Mesendoderm (in vitro differentiated cells): ENCODE measurements at regions not wholly inside any gene's neighbourhood (a gene's known extent, or its start where the extent isn't known, plus 50 kb on each side); places are given as distances from the start of the nearest gene placed in this dataset.

ENCODE experiments used
- DNase-seq: peaks from one replicate; pipeline ENCODE4 v3.0.0; 2013
- H2AK5ac ChIP-seq: 2 replicates; pipeline ENCODE4 v1.6.1; 2013; ENCODE audit warnings: low read length, inconsistent platforms
- H2BK120ac ChIP-seq: 2 replicates; pipeline ENCODE4 v1.6.1; 2013; ENCODE audit warnings: low read depth, mild to moderate bottlenecking, low read length, moderate library complexity, mixed read lengths
- H2BK15ac ChIP-seq: replicated peaks from 2 replicates; pipeline ENCODE4 v1.6.1; 2013; ENCODE audit warnings: low read depth, mild to moderate bottlenecking, moderate library complexity
- H2BK5ac ChIP-seq: 2 replicates; pipeline ENCODE4 v1.6.1; 2013; ENCODE audit warnings: low read length, inconsistent platforms
- H3K18ac ChIP-seq: 2 replicates; pipeline ENCODE4 v1.6.1; 2013; ENCODE audit warnings: mild to moderate bottlenecking, low read length, mixed read lengths
- H3K23ac ChIP-seq: one replicate; pipeline ENCODE4 v1.6.1; 2013; ENCODE audit warnings: low read length
- H3K27ac ChIP-seq: 2 replicates; pipeline ENCODE4 v1.5.1; 2013; ENCODE audit warnings: low read depth, mild to moderate bottlenecking, inconsistent platforms, low read length, moderate library complexity
- H3K27me3 ChIP-seq: 2 replicates; pipeline ENCODE4 v1.6.1; 2013; ENCODE audit warnings: low read length, control low read depth, mild to moderate bottlenecking, inconsistent platforms; ENCODE audit not compliant: insufficient read depth, poor library complexity
- H3K36me3 ChIP-seq: 2 replicates; pipeline ENCODE4 v1.6.1; 2013; ENCODE audit warnings: low read length, inconsistent platforms; ENCODE audit not compliant: control insufficient read depth, insufficient read depth
- H3K4ac ChIP-seq: one replicate; pipeline ENCODE4 v1.6.1; 2013; ENCODE audit warnings: low read depth, mild to moderate bottlenecking, low read length, moderate library complexity
- H3K4me1 ChIP-seq: 2 replicates; pipeline ENCODE4 v1.6.1; 2013; ENCODE audit warnings: low read depth, low read length, inconsistent platforms; ENCODE audit not compliant: control insufficient read depth
- H3K4me2 ChIP-seq: 2 replicates; pipeline ENCODE4 v1.6.1; 2013; ENCODE audit warnings: low read length
- H3K4me3 ChIP-seq: 2 replicates; pipeline ENCODE4 v1.5.1; 2013; ENCODE audit warnings: mild to moderate bottlenecking, low read length
- H3K56ac ChIP-seq: one replicate; pipeline ENCODE4 v1.6.1; 2013; ENCODE audit warnings: low read length
- H3K79me1 ChIP-seq: 2 replicates; pipeline ENCODE4 v1.6.1; 2013; ENCODE audit warnings: low read length, inconsistent platforms
- H3K79me2 ChIP-seq: 2 replicates; pipeline ENCODE4 v1.6.1; 2013; ENCODE audit warnings: mild to moderate bottlenecking, low read length; ENCODE audit not compliant: control insufficient read depth, insufficient read depth
- H3K9ac ChIP-seq: 2 replicates; pipeline ENCODE4 v1.6.1; 2013; ENCODE audit warnings: low read length, inconsistent platforms
- H4K5ac ChIP-seq: one replicate; pipeline ENCODE4 v1.6.1; 2013; ENCODE audit warnings: low read length
- H4K8ac ChIP-seq: one replicate; pipeline ENCODE4 v1.6.1; 2013; ENCODE audit warnings: low read depth, mild to moderate bottlenecking, control low read depth, low read length, moderate library complexity
- WGBS: extraction: QIAGEN DNeasy Blood & Tissue Kit; methylation state at CpG from one replicate; pipeline ENCODE4 v1.1.7; 2013; ENCODE audit warnings: low lambda C conversion rate, missing lambda C conversion rate; ENCODE audit not compliant: insufficient coverage; ENCODE audit errors: extremely low coverage; 5-methylcytosine and 5-hydroxymethylcytosine counted together

- H3K4me3 ChIP-seq = no peak overlapping the region
- no peak overlapping the region for H3K4me2 ChIP-seq
- H2BK15ac ChIP-seq = no peak overlapping the region
- no peak overlapping the region for H3K23ac ChIP-seq
- no peaks in the 10 kb centered on the region for H3K36me3 ChIP-seq
- no peaks in the 10 kb centered on the region for H3K27me3 ChIP-seq
- no peak overlapping the region for H3K56ac ChIP-seq
- H3K27ac ChIP-seq = no peak overlapping the region
- H2BK5ac ChIP-seq = no peak overlapping the region
- no peak overlapping the region for H4K5ac ChIP-seq
- H2AK5ac ChIP-seq = no peak overlapping the region
- H2BK120ac ChIP-seq = no peak overlapping the region
- H3K9ac ChIP-seq = no peak overlapping the region
- no peaks in the 10 kb centered on the region for H3K4me1 ChIP-seq
- no peak overlapping the region for H4K8ac ChIP-seq
- no peak for DNase-seq
- H3K4ac ChIP-seq = no peak overlapping the region
- no CpG with 5 or more reads among the region's 2 CpGs for WGBS
- H3K79me1 ChIP-seq = no peaks in the 10 kb centered on the region
- no peaks in the 10 kb centered on the region for H3K79me2 ChIP-seq
- H3K18ac ChIP-seq = no peak overlapping the region
These were observed 499.8 kb downstream of the RASEF start for GRCh38 chr9:82563094-82563493.

DNA sequence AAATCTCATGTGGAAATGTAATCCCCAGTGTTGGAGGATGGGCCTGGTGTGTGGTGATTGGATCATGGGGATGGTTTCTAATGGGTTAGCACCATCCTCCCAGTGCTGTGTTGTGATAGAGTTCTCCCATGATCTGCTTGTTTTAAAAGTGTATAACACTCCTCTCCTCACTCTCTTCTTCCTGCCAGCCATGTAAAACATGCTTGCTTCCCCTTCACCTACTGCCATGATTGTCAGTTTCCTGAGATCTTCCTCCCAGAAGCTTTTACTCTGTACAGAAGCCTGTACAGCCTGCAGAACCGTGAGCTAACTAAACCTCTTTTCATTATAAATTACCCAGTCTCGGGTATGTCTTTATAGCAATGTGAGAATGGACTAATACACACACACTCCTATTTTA, 499.1 kb downstream of the RASEF start:
- H2BK5ac ChIP-seq = no peak overlapping the region
- no peak overlapping the region for H2BK15ac ChIP-seq
- no peak overlapping the region for H3K18ac ChIP-seq
- no peak overlapping the region for H2BK120ac ChIP-seq
- no peaks in the 10 kb centered on the region for H3K4me1 ChIP-seq
- H3K36me3 ChIP-seq = no peaks in the 10 kb centered on the region
- H3K4me3 ChIP-seq = no peak overlapping the region
- H3K79me1 ChIP-seq = no peaks in the 10 kb centered on the region
- H3K4ac ChIP-seq = no peak overlapping the region
- no peak overlapping the region for H3K4me2 ChIP-seq
- no peak overlapping the region for H4K5ac ChIP-seq
- no peak overlapping the region for H2AK5ac ChIP-seq
- WGBS = no CpG with 5 or more reads among the region's 2 CpGs
- H3K56ac ChIP-seq = no peak overlapping the region
- H3K79me2 ChIP-seq = no peaks in the 10 kb centered on the region
- no peak overlapping the region for H3K23ac ChIP-seq
- no peak overlapping the region for H3K27ac ChIP-seq
- H3K9ac ChIP-seq = no peak overlapping the region
- no peaks in the 10 kb centered on the region for H3K27me3 ChIP-seq
- H4K8ac ChIP-seq = no peak overlapping the region
- no peak for DNase-seq

DNA sequence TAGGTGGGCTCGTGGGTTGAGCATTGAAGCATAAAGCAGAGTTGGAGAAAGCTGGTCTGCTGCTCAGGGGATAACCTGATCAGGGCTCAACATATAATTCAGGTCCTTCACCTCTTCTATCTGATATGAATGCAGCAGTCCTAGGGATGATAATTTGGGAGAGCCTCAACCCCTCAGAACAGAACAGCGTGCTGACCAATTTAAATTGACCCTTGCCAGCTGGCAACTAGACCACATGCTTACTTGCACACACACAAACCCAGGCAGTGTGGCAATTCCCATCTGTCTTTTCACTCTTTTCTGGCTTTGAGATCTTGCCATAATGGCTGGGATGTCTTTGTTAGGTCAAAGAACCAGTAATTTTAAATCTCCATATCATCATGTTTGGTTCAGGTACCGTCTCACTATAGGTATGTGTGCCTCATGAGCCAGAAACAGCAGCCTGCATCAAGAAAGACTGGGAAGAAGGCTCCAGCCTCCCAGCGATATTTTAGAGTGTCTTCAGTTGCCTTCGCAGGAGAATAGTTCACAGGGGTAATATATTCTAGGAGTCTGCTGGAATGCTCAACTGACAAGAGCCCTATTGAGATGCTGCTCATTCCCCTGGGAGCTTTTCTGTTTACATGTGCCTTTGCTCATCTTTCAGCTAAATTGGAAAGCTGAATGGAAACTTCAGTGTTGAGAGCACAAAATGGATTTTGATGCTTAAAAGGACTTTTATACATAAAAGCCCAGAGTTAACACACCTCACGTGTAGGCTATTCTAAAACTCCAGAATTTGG, 497.6 kb downstream of the RASEF start:
- H2BK120ac ChIP-seq = peak overlapping the region; percentile 8
- H3K79me2 ChIP-seq = no peaks in the 10 kb centered on the region
- no peak overlapping the region for H3K27ac ChIP-seq
- DNase-seq = no peak
- H4K5ac ChIP-seq = no peak overlapping the region
- H3K4me3 ChIP-seq = no peak overlapping the region
- H3K27me3 ChIP-seq = no peaks in the 10 kb centered on the region
- no peak overlapping the region for H3K4ac ChIP-seq
- H3K56ac ChIP-seq = no peak overlapping the region
- no peak overlapping the region for H2AK5ac ChIP-seq
- H4K8ac ChIP-seq = no peak overlapping the region
- no peak overlapping the region for H2BK5ac ChIP-seq
- H3K18ac ChIP-seq = no peak overlapping the region
- H3K4me2 ChIP-seq = no peak overlapping the region
- no peak overlapping the region for H3K23ac ChIP-seq
- no peaks in the 10 kb centered on the region for H3K36me3 ChIP-seq
- whole genome bisulfite sequencing = no CpG with 5 or more reads among the region's 6 CpGs
- no peak overlapping the region for H2BK15ac ChIP-seq
- H3K79me1 ChIP-seq = no peaks in the 10 kb centered on the region
- H3K4me1 ChIP-seq = no peaks in the 10 kb centered on the region
- H3K9ac ChIP-seq = no peak overlapping the region

- Histone ChIP-seq H3K27ac (no peak overlapping the region), H3K27me3 (no peaks in the 10 kb centered on the region), H2BK5ac (no peak overlapping the region), H2BK120ac (no peak overlapping the region), H2AK5ac (no peak overlapping the region), H3K18ac (no peak overlapping the region), H3K4ac (no peak overlapping the region), H2BK15ac (no peak overlapping the region), H3K79me1 (no peaks in the 10 kb centered on the region), H3K56ac (no peak overlapping the region), H3K23ac (no peak overlapping the region), H3K79me2 (no peaks in the 10 kb centered on the region), H3K36me3 (no peaks in the 10 kb centered on the region), H3K9ac (no peak overlapping the region), H4K5ac (no peak overlapping the region), H3K4me1 (no peaks in the 10 kb centered on the region), H3K4me2 (no peak overlapping the region), H3K4me3 (no peak overlapping the region), H4K8ac (no peak overlapping the region)
- WGBS = no CpG with 5 or more reads among the region's 3 CpGs
- DNase-seq = no peak
These were observed 495.0 kb downstream of the RASEF start for GRCh38 chr9:82567953-82568352.

DNA sequence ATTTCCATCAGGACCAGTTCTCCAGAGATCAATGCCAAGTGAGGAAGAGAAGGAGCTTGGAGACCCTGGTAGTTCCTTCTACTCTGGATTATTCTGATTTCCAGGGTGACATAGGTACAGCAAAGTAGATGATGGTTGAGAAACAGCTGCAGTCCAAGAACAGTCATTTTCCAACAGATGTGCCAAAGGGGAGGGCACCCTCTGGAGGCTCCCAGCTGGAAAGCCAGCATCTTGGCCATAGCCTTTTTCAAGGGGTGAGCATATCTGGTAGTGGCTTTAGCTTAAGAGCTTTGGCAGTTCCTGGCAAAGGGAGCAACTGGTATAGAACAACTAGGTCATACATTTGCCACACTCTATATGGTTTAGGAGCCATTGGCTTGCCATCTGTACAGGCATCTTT, 492.7 kb downstream of the RASEF start:
- no peaks in the 10 kb centered on the region for H3K36me3 ChIP-seq
- no peaks in the 10 kb centered on the region for H3K27me3 ChIP-seq
- no peak overlapping the region for H3K27ac ChIP-seq
- no peak overlapping the region for H3K18ac ChIP-seq
- no peaks in the 10 kb centered on the region for H3K4me1 ChIP-seq
- no peak overlapping the region for H2BK15ac ChIP-seq
- no peak overlapping the region for H4K5ac ChIP-seq
- no peak overlapping the region for H2AK5ac ChIP-seq
- H3K79me1 ChIP-seq = no peaks in the 10 kb centered on the region
- H4K8ac ChIP-seq = no peak overlapping the region
- no peak for DNase-seq
- no peak overlapping the region for H2BK120ac ChIP-seq
- H2BK5ac ChIP-seq = no peak overlapping the region
- no peaks in the 10 kb centered on the region for H3K79me2 ChIP-seq
- no peak overlapping the region for H3K4ac ChIP-seq
- no peak overlapping the region for H3K9ac ChIP-seq
- H3K4me3 ChIP-seq = no peak overlapping the region
- no peak overlapping the region for H3K56ac ChIP-seq
- H3K4me2 ChIP-seq = no peak overlapping the region
- no peak overlapping the region for H3K23ac ChIP-seq

DNA sequence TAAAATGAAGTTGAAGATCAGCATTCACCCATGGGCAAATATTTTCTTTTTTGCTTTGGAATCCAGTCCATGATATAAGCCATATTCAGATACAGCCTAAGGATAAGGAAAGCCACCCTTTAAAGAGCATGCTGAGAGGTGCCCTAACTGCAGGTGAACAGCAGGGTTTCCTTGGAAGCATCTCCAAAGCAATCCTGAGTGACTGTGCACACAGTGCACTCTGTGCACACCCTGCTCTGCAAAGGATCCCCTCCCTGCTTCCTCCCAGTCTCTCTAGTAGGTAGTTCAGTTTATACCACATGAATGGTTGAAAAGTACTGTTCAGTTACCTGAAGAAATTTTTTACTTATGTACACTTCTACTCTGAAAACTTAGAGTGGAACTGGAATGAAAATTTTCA, 491.4 kb downstream of the RASEF start:
- Histone ChIP-seq H3K4me2 (no peak overlapping the region), H3K4ac (no peak overlapping the region), H3K23ac (no peak overlapping the region), H3K79me2 (no peaks in the 10 kb centered on the region), H3K4me3 (no peak overlapping the region), H3K9ac (no peak overlapping the region), H4K5ac (no peak overlapping the region), H4K8ac (no peak overlapping the region), H3K27me3 (no peaks in the 10 kb centered on the region), H3K56ac (no peak overlapping the region), H3K79me1 (no peaks in the 10 kb centered on the region), H3K18ac (no peak overlapping the region), H3K4me1 (no peaks in the 10 kb centered on the region), H2BK120ac (no peak overlapping the region), H2BK15ac (no peak overlapping the region), H2BK5ac (no peak overlapping the region), H2AK5ac (no peak overlapping the region), H3K27ac (no peak overlapping the region), H3K36me3 (no peaks in the 10 kb centered on the region)
- DNase-seq = no peak
